Neural progenitor cell (in vitro differentiated cells): ENCODE measurements at regions not wholly inside any gene's neighbourhood (a gene's known extent, or its start where the extent isn't known, plus 50 kb on each side); places are given as distances from the start of the nearest gene placed in this dataset.

Experiments
- EZH2phosphoT487 ChIP-seq: fragments of 200-600 bp; sonication (generic); IDR thresholded peaks from 2 replicates; pipeline ENCODE4 v1.6.1; 2017; ENCODE audit warnings: antibody characterized with exemption
- TF ChIP-seq, protein P1 (sequence below): fragments of 200-600 bp; sonication (generic); IDR thresholded peaks from 2 replicates; pipeline ENCODE4 v1.5.1; 2017; ENCODE audit warnings: antibody characterized with exemption, mild to moderate bottlenecking

DNA sequence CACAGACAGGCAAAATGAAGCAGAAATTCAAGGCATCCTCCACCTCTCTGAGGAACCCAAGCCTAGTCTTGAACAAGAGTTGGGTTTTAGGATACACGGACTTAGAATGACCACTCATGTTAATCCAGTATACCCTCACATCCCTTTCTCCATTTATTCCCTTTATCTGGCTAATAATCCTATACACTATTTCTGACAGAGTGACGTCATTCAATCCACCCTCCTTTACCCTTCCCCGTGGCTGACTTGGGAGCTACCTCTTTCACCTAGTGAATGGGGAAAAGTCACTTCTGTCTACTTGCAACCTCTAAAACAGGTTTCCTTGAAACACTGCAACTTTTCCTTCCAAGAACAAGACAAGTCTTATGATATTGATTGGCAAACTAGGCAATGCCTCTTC, 52.8 kb upstream of the PARVA start:
- TF ChIP-seq, protein P1, sequence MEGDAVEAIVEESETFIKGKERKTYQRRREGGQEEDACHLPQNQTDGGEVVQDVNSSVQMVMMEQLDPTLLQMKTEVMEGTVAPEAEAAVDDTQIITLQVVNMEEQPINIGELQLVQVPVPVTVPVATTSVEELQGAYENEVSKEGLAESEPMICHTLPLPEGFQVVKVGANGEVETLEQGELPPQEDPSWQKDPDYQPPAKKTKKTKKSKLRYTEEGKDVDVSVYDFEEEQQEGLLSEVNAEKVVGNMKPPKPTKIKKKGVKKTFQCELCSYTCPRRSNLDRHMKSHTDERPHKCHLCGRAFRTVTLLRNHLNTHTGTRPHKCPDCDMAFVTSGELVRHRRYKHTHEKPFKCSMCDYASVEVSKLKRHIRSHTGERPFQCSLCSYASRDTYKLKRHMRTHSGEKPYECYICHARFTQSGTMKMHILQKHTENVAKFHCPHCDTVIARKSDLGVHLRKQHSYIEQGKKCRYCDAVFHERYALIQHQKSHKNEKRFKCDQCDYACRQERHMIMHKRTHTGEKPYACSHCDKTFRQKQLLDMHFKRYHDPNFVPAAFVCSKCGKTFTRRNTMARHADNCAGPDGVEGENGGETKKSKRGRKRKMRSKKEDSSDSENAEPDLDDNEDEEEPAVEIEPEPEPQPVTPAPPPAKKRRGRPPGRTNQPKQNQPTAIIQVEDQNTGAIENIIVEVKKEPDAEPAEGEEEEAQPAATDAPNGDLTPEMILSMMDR = no peak
- TF ChIP-seq EZH2phosphoT487 = no peak
